CD4-positive, alpha-beta memory T cell (primary cell): ENCODE measurements at regions not wholly inside any gene's neighbourhood (a gene's known extent, or its start where the extent isn't known, plus 50 kb on each side); places are given as distances from the start of the nearest gene placed in this dataset.
A peak's percentile ranks its signal among the peaks of the same experiment; 100 is the strongest.

Source experiments
- CTCF ChIA-PET: fragments of 350-600 bp; sonication (Branson Sonifier 250); formaldehyde crosslinking; loops from one replicate; lab custom pipeline; 2021; ENCODE audit warnings: inconsistent platforms; ENCODE audit not compliant: partially characterized antibody; lab: Charles Lee
- POLR2A ChIA-PET: fragments of 350-600 bp; sonication (Branson Sonifier 250); formaldehyde crosslinking; loops from one replicate; lab custom pipeline; 2021; ENCODE audit not compliant: partially characterized antibody; lab: Charles Lee
- DNase-seq, 5 donors: peaks; one replicate each; pipeline versions ENCODE4 v3.0.0 to v3.0.0-alpha.2; 2020 to 2022; ENCODE audit warnings: mixed read lengths in 1 of 5
- H3K27ac ChIP-seq: one replicate; pipeline ENCODE4 v1.7.0; 2013; ENCODE audit warnings: low read depth, low read length
- H3K27me3 ChIP-seq: 2 replicates; pipeline ENCODE4 v1.7.0; 2013; ENCODE audit warnings: mild to moderate bottlenecking, low read length, moderate library complexity; ENCODE audit not compliant: insufficient read depth
- H3K36me3 ChIP-seq: 2 replicates; pipeline ENCODE4 v1.7.0; 2013; ENCODE audit warnings: mild to moderate bottlenecking, low read length, moderate library complexity; ENCODE audit not compliant: insufficient read depth
- H3K4me1 ChIP-seq: 2 replicates; pipeline ENCODE4 v1.7.0; 2013; ENCODE audit warnings: mild to moderate bottlenecking, low read length, moderate library complexity; ENCODE audit not compliant: insufficient read depth
- H3K4me3 ChIP-seq, 2 donors: one replicate each; pipeline ENCODE4 v1.7.0; 2013; ENCODE audit warnings: low read length in 2 of 2, mild to moderate bottlenecking in 1 of 2
- H3K9me3 ChIP-seq, 2 donors: one replicate each; pipeline ENCODE4 v1.7.0; 2013; ENCODE audit warnings: low read length in 2 of 2, control low read depth in 1 of 2; ENCODE audit not compliant: control insufficient read depth in 1 of 2
- H3K27ac Mint-ChIP-seq, 7 donors: one replicate each; pipeline ENCODE4 v1.8.0; 2020 to 2021; ENCODE audit warnings: mixed read lengths in 7 of 7, mild to moderate bottlenecking in 6 of 7, inconsistent platforms in 3 of 7, moderate library complexity in 3 of 7
- H3K27me3 Mint-ChIP-seq, 2 donors: one replicate each; pipeline ENCODE4 v1.8.0; 2020 to 2021; ENCODE audit warnings: mixed read lengths in 2 of 2
- H3K36me3 Mint-ChIP-seq, 2 donors: one replicate each; pipeline ENCODE4 v1.8.0; 2020 to 2021; ENCODE audit warnings: mixed read lengths in 2 of 2, inconsistent platforms in 1 of 2, mild to moderate bottlenecking in 1 of 2
- H3K4me1 Mint-ChIP-seq, 4 donors: one replicate each; pipeline ENCODE4 v1.8.0; 2020 to 2021; ENCODE audit warnings: mixed read lengths in 4 of 4, mild to moderate bottlenecking in 1 of 4
- H3K4me3 Mint-ChIP-seq, 8 donors: one replicate each; pipeline ENCODE4 v1.8.0; 2020 to 2021; ENCODE audit warnings: mixed read lengths in 8 of 8, mild to moderate bottlenecking in 7 of 8, moderate library complexity in 6 of 8, inconsistent platforms in 3 of 8
- H3K9me3 Mint-ChIP-seq, 8 donors: one replicate each; pipeline ENCODE4 v1.8.0; 2020 to 2021; ENCODE audit warnings: mixed read lengths in 8 of 8, mild to moderate bottlenecking in 5 of 8, inconsistent platforms in 3 of 8, moderate library complexity in 1 of 8
- intact Hi-C: fragments of 100-400 bp; cut with micrococcal nuclease; formaldehyde crosslinking; loops from one replicate; pipeline ENCODE4 v1.15.1; 2023

DNA sequence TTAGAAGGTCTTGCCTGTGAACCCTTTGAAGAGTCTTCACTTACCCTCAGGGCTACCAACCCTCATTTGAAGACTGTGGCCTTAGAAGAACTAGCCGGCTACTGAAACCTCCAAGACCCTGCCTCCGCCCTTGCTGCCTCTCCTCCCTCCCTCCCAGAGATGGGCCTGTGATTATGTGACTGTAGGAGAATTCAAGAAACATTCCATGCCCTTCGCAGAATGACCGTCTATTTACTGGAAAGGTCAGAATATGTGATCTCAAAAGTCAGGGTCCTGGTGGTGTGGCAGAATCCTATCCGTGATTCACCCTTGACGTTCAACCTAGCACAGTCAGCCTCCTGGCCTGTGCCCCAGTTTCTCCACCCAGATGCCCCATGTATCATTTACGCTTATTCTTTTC, 109.6 kb downstream of the CTNND1 start:
- H3K27me3 ChIP-seq, result no peaks in the 10 kb centered on the region
- H3K27ac Mint-ChIP-seq, result no peak overlapping the region
- no peak overlapping the region for H3K27ac ChIP-seq
- H3K9me3 Mint-ChIP-seq, result no peaks in the 10 kb centered on the region
- no peaks in the 10 kb centered on the region for H3K36me3 ChIP-seq
- no peak for DNase-seq
- H3K4me3 ChIP-seq, result no peak overlapping the region
- H3K9me3 ChIP-seq, result no peaks in the 10 kb centered on the region
- intact Hi-C loops, result no loop called here
- H3K4me1 Mint-ChIP-seq, result no peaks in the 10 kb centered on the region
- H3K4me3 Mint-ChIP-seq, result no peak overlapping the region
- H3K36me3 Mint-ChIP-seq, result no peaks in the 10 kb centered on the region
- POLR2A ChIA-PET, result no interaction called here
- H3K27me3 Mint-ChIP-seq, result peaks cover 9 to 10% of the 10 kb centered on the region in 2 donors
- CTCF ChIA-PET, result no interaction called here
- H3K4me1 ChIP-seq, result no peaks in the 10 kb centered on the region

DNA sequence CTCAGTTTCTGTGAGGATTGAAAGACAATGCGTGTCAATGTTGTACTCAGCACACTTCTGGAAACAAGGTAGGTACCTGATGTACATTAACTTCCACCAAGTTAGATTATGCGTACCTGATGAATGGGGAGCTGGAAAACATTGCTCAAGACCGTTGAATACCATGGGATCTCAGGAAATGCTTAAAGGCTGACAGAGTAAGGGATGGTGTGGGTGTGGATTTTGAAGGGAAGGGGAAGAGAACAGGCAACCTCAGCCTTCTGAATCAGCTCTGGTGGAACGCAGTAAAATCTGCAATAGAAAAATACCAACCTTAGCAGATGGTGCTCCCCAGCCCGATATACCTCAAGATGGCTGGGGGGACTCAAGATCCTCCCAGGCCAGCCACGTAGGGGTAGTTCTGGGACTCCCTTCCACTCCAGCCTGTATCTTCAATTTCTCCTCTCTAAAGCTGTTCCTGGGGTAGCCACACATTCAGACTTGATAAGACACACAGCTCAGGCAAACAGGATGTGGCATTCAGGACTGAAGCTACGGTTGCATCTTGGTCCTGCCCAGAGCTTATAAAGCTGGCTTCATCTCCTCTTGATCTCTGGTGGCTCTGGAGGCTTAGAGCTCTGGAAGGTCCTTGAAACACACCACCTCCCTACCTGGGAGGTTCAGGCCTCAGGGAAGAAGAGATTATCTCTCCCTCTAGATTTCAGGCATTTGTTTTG, 111.8 kb downstream of the CTNND1 start:
- intact Hi-C loops, result no loop called here
- H3K27ac Mint-ChIP-seq, result no peak overlapping the region
- no peak overlapping the region for H3K4me3 Mint-ChIP-seq
- POLR2A ChIA-PET, result no interaction called here
- Histone ChIP-seq H3K27ac (no peak overlapping the region), H3K4me3 (no peak overlapping the region), H3K36me3 (no peaks in the 10 kb centered on the region), H3K4me1 (no peaks in the 10 kb centered on the region), H3K9me3 (no peaks in the 10 kb centered on the region), H3K27me3 (no peaks in the 10 kb centered on the region)
- H3K36me3 Mint-ChIP-seq, result no peaks in the 10 kb centered on the region
- peaks cover 11 to 13% of the 10 kb centered on the region in 2 donors for H3K27me3 Mint-ChIP-seq
- DNase-seq, result no peak
- CTCF ChIA-PET, result no interaction called here
- H3K4me1 Mint-ChIP-seq, result no peaks in the 10 kb centered on the region
- no peaks in the 10 kb centered on the region for H3K9me3 Mint-ChIP-seq

DNA sequence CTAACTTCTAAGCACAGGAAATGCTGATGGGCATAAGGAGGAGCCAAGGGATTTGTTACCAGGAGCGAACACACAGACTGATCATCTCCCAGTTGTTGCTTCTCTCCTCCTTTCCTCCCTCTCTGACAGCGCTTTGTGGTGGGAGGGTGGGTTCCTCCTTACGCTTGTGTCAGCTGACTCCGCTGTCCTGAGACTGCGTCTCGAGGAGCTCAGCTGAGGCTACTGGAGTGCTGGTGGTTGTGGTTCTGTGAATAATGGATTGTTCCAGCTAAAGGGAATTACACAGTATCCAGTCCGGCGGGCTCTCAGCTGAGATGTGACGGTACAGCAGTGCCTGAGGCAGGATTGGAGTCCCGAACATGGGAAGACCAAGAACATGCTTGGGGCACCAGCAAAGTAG, 113.4 kb downstream of the CTNND1 start:
- intact Hi-C loops, result no loop called here
- H3K27me3 Mint-ChIP-seq, result peaks cover 13 to 16% of the 10 kb centered on the region in 2 donors
- ChIA-PET POLR2A (no interaction called here), CTCF (no interaction called here)
- no peak overlapping the region for H3K27ac Mint-ChIP-seq
- no peak overlapping the region for H3K4me3 Mint-ChIP-seq
- H3K36me3 Mint-ChIP-seq, result no peaks in the 10 kb centered on the region
- H3K27ac ChIP-seq, result no peak overlapping the region
- H3K4me3 ChIP-seq, result no peak overlapping the region
- no peak for DNase-seq
- no peaks in the 10 kb centered on the region for H3K36me3 ChIP-seq
- H3K4me1 Mint-ChIP-seq, result no peaks in the 10 kb centered on the region
- no peaks in the 10 kb centered on the region for H3K4me1 ChIP-seq
- no peaks in the 10 kb centered on the region for H3K9me3 Mint-ChIP-seq
- no peaks in the 10 kb centered on the region for H3K27me3 ChIP-seq
- no peaks in the 10 kb centered on the region for H3K9me3 ChIP-seq

DNA sequence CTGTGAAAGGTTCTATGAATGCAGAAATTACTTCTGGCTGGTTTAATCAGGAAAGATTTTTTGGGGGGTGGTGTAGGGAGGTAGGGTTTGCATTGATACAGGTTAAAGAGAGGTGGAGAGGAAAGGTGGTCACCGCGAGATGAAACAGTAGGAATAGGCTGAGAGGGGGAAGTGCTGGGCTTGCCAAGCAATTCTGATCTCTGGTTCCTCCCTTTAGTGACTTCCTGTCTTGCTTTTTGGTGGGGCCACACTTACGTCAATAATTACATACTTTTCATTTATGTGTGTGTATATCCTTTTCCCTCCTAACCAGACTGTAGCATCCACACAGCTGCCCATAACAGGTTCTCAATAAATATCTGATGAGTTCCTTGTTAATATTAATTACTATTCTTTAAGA, 120.0 kb downstream of the CTNND1 start:
- peaks cover 0 to 3% (median 0%) of the 10 kb centered on the region in 8 donors for H3K9me3 Mint-ChIP-seq
- no peak for DNase-seq
- CTCF ChIA-PET, result no interaction called here
- H3K4me3 Mint-ChIP-seq, result no peak overlapping the region
- H3K4me1 Mint-ChIP-seq, result peaks cover 0 to 4% (median 2%) of the 10 kb centered on the region in 4 donors
- peak overlapping the region in 1 of 7 donors; percentile 3 for H3K27ac Mint-ChIP-seq
- intact Hi-C loops, result no loop called here
- Histone ChIP-seq H3K4me1 (no peaks in the 10 kb centered on the region), H3K4me3 (no peak overlapping the region), H3K9me3 (no peaks in the 10 kb centered on the region), H3K27ac (no peak overlapping the region), H3K36me3 (no peaks in the 10 kb centered on the region), H3K27me3 (no peaks in the 10 kb centered on the region)
- POLR2A ChIA-PET, result no interaction called here
- H3K27me3 Mint-ChIP-seq, result peaks cover 3 to 9% of the 10 kb centered on the region in 2 donors
- H3K36me3 Mint-ChIP-seq, result no peaks in the 10 kb centered on the region

DNA sequence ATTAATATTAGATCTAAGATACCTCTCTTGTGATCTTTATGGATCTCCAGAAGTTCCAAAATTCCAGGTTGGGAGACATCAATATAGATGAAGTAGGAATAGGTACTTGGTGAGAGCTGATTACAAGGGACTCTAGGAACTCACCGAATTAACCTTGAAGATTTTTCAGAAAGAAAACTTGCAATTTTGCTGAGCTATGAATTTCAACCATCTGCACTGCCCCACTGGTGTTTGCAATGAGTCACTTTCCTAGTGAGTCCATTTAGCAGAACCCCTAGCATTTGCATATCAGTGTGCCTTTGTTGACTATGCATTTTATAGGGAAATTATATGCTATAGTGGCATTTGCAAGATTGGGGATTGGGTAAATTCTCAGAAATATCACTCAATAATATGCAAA, 122.0 kb downstream of the CTNND1 start:
- ChIA-PET CTCF (no interaction called here), POLR2A (no interaction called here)
- Mint-ChIP-seq H3K36me3 (no peaks in the 10 kb centered on the region), H3K27ac (no peak overlapping the region), H3K27me3 (peaks cover 1 to 5% of the 10 kb centered on the region in 2 donors), H3K4me3 (no peak overlapping the region), H3K9me3 (peaks cover 0 to 3% (median 0%) of the 10 kb centered on the region in 8 donors), H3K4me1 (peaks cover 0 to 4% (median 2%) of the 10 kb centered on the region in 4 donors)
- H3K36me3 ChIP-seq, result no peaks in the 10 kb centered on the region
- no peaks in the 10 kb centered on the region for H3K9me3 ChIP-seq
- no peak overlapping the region for H3K27ac ChIP-seq
- no peak overlapping the region for H3K4me3 ChIP-seq
- H3K4me1 ChIP-seq, result no peaks in the 10 kb centered on the region
- DNase-seq, result no peak
- no peaks in the 10 kb centered on the region for H3K27me3 ChIP-seq
- intact Hi-C loops, result no loop called here

DNA sequence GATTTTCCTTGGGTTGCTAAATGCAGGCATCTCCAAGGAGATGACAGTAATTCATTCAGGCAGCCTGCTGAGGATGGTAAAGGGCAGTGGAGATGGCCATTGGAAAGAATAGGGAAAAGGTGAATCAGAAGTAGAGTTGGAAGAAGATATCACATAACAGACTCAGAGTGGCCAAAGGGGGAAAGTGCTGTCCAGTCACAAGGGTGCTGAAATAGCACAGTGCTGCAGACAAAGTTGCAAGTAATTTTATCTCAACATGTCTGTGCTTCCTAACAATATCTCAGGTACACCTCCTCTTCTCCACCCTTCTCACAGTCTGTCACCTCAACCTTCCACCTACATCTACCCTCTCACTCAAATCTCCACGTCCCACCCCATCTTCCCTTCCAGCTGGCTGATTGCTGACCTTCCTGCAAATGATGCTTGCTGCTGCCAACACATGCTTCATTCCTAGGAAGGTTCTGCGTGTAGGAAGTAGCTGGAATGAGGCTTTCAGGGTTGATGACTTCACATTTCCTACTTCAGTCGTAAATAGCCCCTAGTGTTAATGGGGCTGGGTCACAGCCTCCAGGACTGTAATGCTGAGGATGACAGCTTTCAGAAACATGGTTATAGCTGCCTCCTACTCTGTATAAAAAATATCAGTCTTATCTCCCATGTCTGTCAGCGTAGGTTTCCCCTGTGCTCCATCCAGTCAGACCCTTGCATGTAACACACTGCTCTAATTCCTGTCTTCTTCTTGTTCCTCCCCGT, 123.9 kb downstream of the CTNND1 start:
- Histone ChIP-seq H3K4me1 (no peaks in the 10 kb centered on the region), H3K4me3 (no peak overlapping the region), H3K36me3 (no peaks in the 10 kb centered on the region), H3K27ac (no peak overlapping the region), H3K9me3 (no peaks in the 10 kb centered on the region), H3K27me3 (no peaks in the 10 kb centered on the region)
- POLR2A ChIA-PET, result no interaction called here
- peaks cover 0 to 4% (median 2%) of the 10 kb centered on the region in 4 donors for H3K4me1 Mint-ChIP-seq
- peaks cover 0 to 3% of the 10 kb centered on the region in 2 donors for H3K27me3 Mint-ChIP-seq
- H3K9me3 Mint-ChIP-seq, result peaks cover 0 to 3% (median 0%) of the 10 kb centered on the region in 8 donors
- peak in 1 of 5 donors; percentile 4 for DNase-seq
- no peaks in the 10 kb centered on the region for H3K36me3 Mint-ChIP-seq
- CTCF ChIA-PET, result no interaction called here
- no peak overlapping the region for H3K4me3 Mint-ChIP-seq
- no peak overlapping the region for H3K27ac Mint-ChIP-seq
- intact Hi-C loops, result no loop called here

DNA sequence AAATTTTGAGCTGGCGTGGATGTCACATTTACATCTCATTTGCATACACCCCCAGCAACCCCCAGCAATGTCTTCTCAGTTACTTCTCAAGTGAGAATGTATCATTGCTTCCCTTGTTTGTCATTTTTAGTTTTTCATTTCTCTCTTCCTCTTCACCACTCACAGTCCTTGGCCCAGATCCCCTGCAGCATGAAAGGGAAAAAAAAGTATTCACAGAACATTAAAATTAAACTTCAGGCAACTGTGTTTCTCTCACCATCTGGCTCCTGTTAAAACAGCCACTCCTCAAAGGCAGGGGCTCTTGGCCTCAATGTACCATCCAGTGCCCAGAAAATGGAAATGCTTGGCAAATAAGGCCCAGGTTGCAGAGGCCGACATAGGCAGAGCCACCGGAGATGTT, 126.8 kb downstream of the CTNND1 start:
- Mint-ChIP-seq H3K27me3 (peaks cover 0 to 3% of the 10 kb centered on the region in 2 donors), H3K4me1 (no peaks in the 10 kb centered on the region), H3K9me3 (peaks cover 0 to 4% (median 0%) of the 10 kb centered on the region in 8 donors), H3K4me3 (no peak overlapping the region), H3K36me3 (no peaks in the 10 kb centered on the region), H3K27ac (no peak overlapping the region)
- Histone ChIP-seq H3K27me3 (no peaks in the 10 kb centered on the region), H3K4me1 (no peaks in the 10 kb centered on the region), H3K27ac (no peak overlapping the region), H3K4me3 (no peak overlapping the region), H3K9me3 (no peaks in the 10 kb centered on the region), H3K36me3 (no peaks in the 10 kb centered on the region)
- ChIA-PET CTCF (no interaction called here), POLR2A (no interaction called here)
- intact Hi-C loops, result no loop called here
- DNase-seq, result no peak
